Fibroblast of skin of left quadriceps (primary cell): ENCODE measurements at regions not wholly inside any gene's neighbourhood (a gene's known extent, or its start where the extent isn't known, plus 50 kb on each side); places are given as distances from the start of the nearest gene placed in this dataset.

Experiments
- DNase-seq, 2 experiments: peaks; one replicate each; pipeline ENCODE4 v3.0.0-alpha.2; 2013; ENCODE audit warnings: low read depth in 2 of 2

- no peak for DNase-seq
Measured at GRCh38 chr3:14335774-14336748, 66.3 kb upstream of the SLC6A6 start.

GRCh38 chr3:14336749-14337598 is 65.4 kb upstream of the SLC6A6 start:
- no peak for DNase-seq

GRCh38 chr3:14337828-14338227 is 64.6 kb upstream of the SLC6A6 start:
- DNase-seq, result no peak

- DNase-seq, result no peak
Measured at GRCh38 chr3:14338242-14338641, 64.2 kb upstream of the SLC6A6 start.

GRCh38 chr3:14338898-14339458 is 63.4 kb upstream of the SLC6A6 start:
- no peak for DNase-seq

- no peak for DNase-seq
Measured at GRCh38 chr3:14340960-14341708, 61.3 kb upstream of the SLC6A6 start.

GRCh38 chr3:14343338-14344112 is 58.9 kb upstream of the SLC6A6 start:
- no peak for DNase-seq

GRCh38 chr3:14344351-14344750 is 58.1 kb upstream of the SLC6A6 start:
- no peak for DNase-seq

GRCh38 chr3:14345496-14346150 is 56.8 kb upstream of the SLC6A6 start:
- DNase-seq, result no peak

- no peak for DNase-seq
Measured at GRCh38 chr3:14346191-14346590, 56.2 kb upstream of the SLC6A6 start.

GRCh38 chr3:14346642-14347041 is 55.8 kb upstream of the SLC6A6 start:
- DNase-seq, result no peak

GRCh38 chr3:14347110-14347509 is 55.3 kb upstream of the SLC6A6 start:
- DNase-seq, result no peak

- DNase-seq, result no peak
Measured at GRCh38 chr3:14351617-14352001, 50.8 kb upstream of the SLC6A6 start.

- no peak for DNase-seq
Measured at GRCh38 chr3:14352002-14352627, 50.3 kb upstream of the SLC6A6 start.
